GM18511 (cell line): ENCODE measurements at regions not wholly inside any gene's neighbourhood (a gene's known extent, or its start where the extent isn't known, plus 50 kb on each side); places are given as distances from the start of the nearest gene placed in this dataset.
"Not testable (repeated sequence)": the region's sequence is repeated elsewhere in the genome, so short reads cannot be mapped to it uniquely, and the experiment has no call there.

Experiments
- ATAC-seq: cut with Tn5 transposase; IDR thresholded peaks from one replicate; pipeline ENCODE4 v1.9.1; 2021; ENCODE audit warnings: mild to moderate bottlenecking, moderate library complexity; ENCODE audit not compliant: unreplicated experiment

GRCh38 chr2:122038816-122039215 lies 283.4 kb downstream of the TSN start:
- not testable (repeated sequence) for ATAC-seq

- no peak for ATAC-seq
These were observed 286.0 kb downstream of the TSN start for GRCh38 chr2:122041455-122041854.

GRCh38 chr2:122051659-122052058 lies 296.2 kb downstream of the TSN start:
- ATAC-seq = not testable (repeated sequence)

- no peak for ATAC-seq
These were observed 300.1 kb downstream of the TSN start for GRCh38 chr2:122055521-122055931.

GRCh38 chr2:122056853-122057252 lies 301.4 kb downstream of the TSN start:
- ATAC-seq = no peak

- no peak for ATAC-seq
These were observed 305.8 kb downstream of the TSN start for GRCh38 chr2:122061206-122061605.

DNA sequence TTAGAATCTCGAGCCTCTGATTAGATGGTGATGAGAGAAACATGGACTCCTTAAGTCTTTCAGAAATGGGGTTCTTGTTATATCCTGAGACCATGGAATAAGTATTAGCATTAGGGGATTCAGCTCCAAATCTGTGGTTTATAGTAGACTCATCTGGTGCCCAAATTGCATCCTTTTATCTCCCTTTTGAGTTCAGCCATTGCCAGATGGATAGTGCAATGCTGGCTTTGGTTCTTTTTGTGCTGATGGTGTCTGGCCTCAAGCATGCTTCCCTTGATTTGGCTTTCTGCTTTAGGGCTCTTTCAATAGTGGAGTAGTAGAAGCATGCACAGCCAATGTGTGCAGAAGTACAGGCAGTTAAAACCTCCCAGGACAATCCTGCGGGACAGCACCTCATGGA lies 306.4 kb downstream of the TSN start:
- no peak for ATAC-seq

DNA sequence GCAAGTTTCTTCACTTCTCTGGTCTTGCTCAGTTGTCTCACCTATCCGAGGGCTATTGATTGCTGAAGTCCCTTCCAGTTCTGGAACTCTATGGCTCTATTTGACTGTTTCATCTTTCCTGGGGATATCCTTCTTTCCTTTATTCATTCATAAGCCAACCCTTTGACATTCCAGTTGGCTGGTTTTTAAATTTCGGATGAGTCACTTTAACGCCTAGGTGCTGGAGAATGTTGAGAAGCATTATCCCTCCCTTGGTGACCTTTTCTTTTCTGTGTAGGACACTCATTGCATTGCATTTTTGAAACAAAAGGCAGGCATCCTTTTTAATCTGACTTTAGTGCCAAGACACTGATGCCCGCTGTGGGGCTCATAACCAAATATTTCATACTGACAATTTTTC lies 307.1 kb downstream of the TSN start:
- no peak for ATAC-seq

DNA sequence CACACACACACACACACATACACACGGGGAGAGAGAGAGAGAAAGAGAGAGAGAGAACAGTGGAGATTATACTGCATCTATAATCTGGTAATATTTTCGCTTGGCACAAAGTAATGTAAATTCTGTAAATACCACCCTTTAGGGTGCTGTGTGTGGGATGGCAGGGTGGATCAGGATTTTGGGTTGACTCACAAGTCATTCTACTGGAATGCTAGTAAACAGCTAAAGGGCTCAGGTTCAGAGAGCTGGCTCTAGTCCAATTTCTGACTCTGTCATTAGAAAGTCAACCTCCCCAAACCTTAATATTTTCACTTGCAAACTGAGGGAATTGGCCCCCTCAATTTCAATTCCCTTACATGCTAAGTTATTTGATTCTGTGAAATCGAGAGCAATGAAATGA lies 308.3 kb downstream of the TSN start:
- no peak for ATAC-seq

DNA sequence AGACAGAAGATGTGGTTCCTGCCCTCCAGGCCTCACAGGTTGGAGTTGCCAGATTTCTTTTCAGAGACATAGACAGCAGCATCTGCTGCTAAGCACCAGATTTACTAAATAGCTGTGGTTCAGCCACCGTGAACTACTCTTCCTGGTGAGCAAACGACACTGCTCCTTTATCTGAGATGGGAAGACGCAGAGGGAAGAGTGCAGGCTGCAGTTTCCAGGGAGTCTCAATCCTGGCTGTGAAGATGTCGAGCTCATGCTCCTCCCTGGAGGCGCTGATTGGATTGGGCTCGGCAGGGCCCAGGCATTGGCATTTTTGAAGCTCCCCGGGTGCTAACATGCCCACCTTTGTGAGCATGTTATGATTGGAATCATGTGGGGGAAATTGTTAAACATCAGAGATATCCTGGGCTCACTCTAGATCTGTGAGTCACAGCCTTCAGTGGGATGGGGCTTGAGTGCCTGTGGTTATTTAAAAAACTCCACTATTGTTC lies 314.8 kb downstream of the TSN start:
- ATAC-seq = no peak

- no peak for ATAC-seq
These were observed 317.2 kb downstream of the TSN start for GRCh38 chr2:122072666-122073065.

DNA sequence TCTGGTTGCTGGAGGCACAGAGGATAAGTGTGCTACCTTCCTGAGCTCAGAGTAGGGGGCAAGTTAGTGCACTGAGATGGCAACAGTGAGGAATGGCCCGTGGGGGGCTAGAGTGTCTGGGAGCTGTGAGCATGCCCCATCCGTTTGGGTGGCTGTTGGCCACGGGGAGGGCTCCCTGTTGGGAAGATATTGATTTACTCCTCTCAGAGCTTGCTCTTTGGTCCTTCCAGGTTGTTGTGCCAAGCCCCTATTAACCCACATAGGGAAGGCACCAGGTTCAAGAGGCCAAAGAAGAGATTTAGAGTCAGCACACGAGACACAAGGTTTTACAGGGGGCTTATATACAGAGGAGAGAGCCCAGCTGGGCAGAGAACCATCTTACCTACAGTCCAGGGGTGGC lies 318.8 kb downstream of the TSN start:
- ATAC-seq = no peak

- no peak for ATAC-seq
These were observed 319.9 kb downstream of the TSN start for GRCh38 chr2:122075381-122075780.

GRCh38 chr2:122077114-122077513 lies 321.7 kb downstream of the TSN start:
- ATAC-seq = no peak

- ATAC-seq = no peak
These were observed 322.3 kb downstream of the TSN start for GRCh38 chr2:122077771-122078170.

GRCh38 chr2:122078451-122078850 lies 323.0 kb downstream of the TSN start:
- no peak for ATAC-seq

- ATAC-seq = no peak
These were observed 324.4 kb downstream of the TSN start for GRCh38 chr2:122079844-122080243.

GRCh38 chr2:122080316-122080715 lies 324.9 kb downstream of the TSN start:
- no peak for ATAC-seq

DNA sequence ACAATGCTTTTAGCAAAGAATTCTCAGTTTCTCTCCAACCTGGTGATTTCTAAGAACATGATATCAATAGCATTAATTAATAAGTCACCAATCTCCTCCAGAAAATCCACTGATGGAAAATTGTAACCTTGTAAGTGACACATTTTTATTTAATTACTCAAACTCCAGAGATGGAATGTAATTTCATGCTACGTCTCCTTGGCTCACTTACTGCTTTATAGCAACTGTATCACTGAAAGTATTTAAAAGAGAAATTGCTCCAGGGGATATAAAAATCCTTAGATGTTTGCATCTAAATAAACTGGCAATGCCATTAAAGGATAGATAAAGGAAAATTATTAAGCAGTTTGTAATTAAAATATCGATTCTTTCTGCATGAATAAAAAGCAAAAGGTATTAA lies 325.4 kb downstream of the TSN start:
- ATAC-seq = no peak

GRCh38 chr2:122081751-122082150 lies 326.3 kb downstream of the TSN start:
- ATAC-seq = no peak

- ATAC-seq = no peak
These were observed 328.0 kb downstream of the TSN start for GRCh38 chr2:122083256-122084048.

- not testable (repeated sequence) for ATAC-seq
These were observed 330.2 kb downstream of the TSN start for GRCh38 chr2:122085672-122086071.

DNA sequence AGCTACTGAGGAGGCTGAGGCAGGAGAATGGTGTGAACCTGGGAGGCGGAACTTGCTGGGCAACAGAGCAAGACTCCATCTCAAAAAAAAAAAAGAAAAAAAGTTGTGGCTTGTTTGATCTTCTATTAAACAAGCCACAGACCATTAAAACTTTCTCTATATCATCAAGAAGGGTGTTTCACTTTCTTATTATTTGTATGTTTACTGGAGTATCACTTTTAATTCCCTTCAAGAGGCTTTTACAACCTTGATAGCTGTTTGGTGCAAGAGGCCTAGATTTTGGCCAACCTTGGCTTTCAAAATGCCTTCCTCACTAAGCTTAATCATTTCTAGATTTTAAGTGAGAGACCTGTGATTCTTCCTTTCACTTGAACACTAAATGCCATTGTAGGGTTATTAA lies 339.1 kb downstream of the TSN start:
- no peak for ATAC-seq
